OCI-LY7 (cell line): ENCODE measurements at regions not wholly inside any gene's neighbourhood (a gene's known extent, or its start where the extent isn't known, plus 50 kb on each side); places are given as distances from the start of the nearest gene placed in this dataset.

Experiments
- BruUV-seq: library from RNA; stranded (reverse); fragments of 400-500 nt; replicated peaks from 2 replicates; lab custom pipeline; 2021; lab: Mats Ljungman, UMichigan
- CTCF ChIA-PET: fragments of 300-600 bp; sonication (Branson Sonifier 250); formaldehyde crosslinking; loops from one replicate; lab custom pipeline; 2022; ENCODE audit warnings: antibody characterized with exemption; ENCODE audit not compliant: unreplicated experiment; lab: Charles Lee
- POLR2A ChIA-PET: fragments of 300-600 bp; sonication (Branson Sonifier 250); formaldehyde crosslinking; loops from one replicate; lab custom pipeline; 2022; ENCODE audit warnings: antibody characterized with exemption; lab: Charles Lee
- DNase-seq: peaks from one replicate; pipeline ENCODE4 v3.0.0-alpha.2; 2015; ENCODE audit warnings: low spot score
- H2AFZ ChIP-seq: fragments of 200-600 bp; sonication (generic), shearing (Covaris generic); 2 replicates; pipeline ENCODE4 v1.6.1; 2014; ENCODE audit warnings: mild to moderate bottlenecking, antibody characterized with exemption, low read length, moderate library complexity
- H3K27ac ChIP-seq: fragments of 200-600 bp; sonication (generic); 2 replicates; pipeline ENCODE4 v1.5.1; 2014; ENCODE audit warnings: mixed run types, low read depth, mild to moderate bottlenecking, moderate library complexity, low read length, inconsistent platforms; ENCODE audit not compliant: poor library complexity, severe bottlenecking
- H3K36me3 ChIP-seq: fragments of 200-600 bp; sonication (generic); 2 replicates; pipeline ENCODE4 v1.6.1; 2014; ENCODE audit warnings: mild to moderate bottlenecking, antibody characterized with exemption, low read length, moderate library complexity, mixed read lengths; ENCODE audit not compliant: insufficient read depth
- H3K4me1 ChIP-seq: fragments of 200-600 bp; sonication (generic); 2 replicates; pipeline ENCODE4 v1.5.1; 2014; ENCODE audit warnings: mild to moderate bottlenecking, low read length; ENCODE audit not compliant: insufficient read depth, poor library complexity, severe bottlenecking
- H3K4me2 ChIP-seq: fragments of 200-600 bp; sonication (generic); 2 replicates; pipeline ENCODE4 v1.6.1; 2014; ENCODE audit warnings: mild to moderate bottlenecking, low read length
- H3K4me3 ChIP-seq: fragments of 200-600 bp; sonication (generic); 2 replicates; pipeline ENCODE4 v1.5.1; 2014; ENCODE audit warnings: mild to moderate bottlenecking, low read depth, low read length; ENCODE audit not compliant: poor library complexity, severe bottlenecking
- H3K79me2 ChIP-seq: fragments of 200-600 bp; sonication (generic); 2 replicates; pipeline ENCODE4 v1.6.1; 2016; ENCODE audit warnings: low read depth, mild to moderate bottlenecking, low read length, moderate library complexity, mixed read lengths; ENCODE audit not compliant: insufficient read depth
- H3K9me2 ChIP-seq: fragments of 200-600 bp; sonication (generic); 2 replicates; pipeline ENCODE4 v1.6.1; 2016; ENCODE audit warnings: mild to moderate bottlenecking, low read length, mixed read lengths; ENCODE audit not compliant: insufficient read depth
- H3K9me3 ChIP-seq: fragments of 200-600 bp; sonication (generic); 2 replicates; pipeline ENCODE4 v1.6.1; 2014; ENCODE audit warnings: mild to moderate bottlenecking, mixed run types, low read length, mixed read lengths
- H4K20me1 ChIP-seq: fragments of 200-600 bp; sonication (generic); 2 replicates; pipeline ENCODE4 v1.6.1; 2014; ENCODE audit warnings: mild to moderate bottlenecking, antibody characterized with exemption, low read length, moderate library complexity, mixed read lengths; ENCODE audit not compliant: insufficient read depth
- CTCF ChIP-seq: fragments of 200-600 bp; sonication (generic); conservative IDR thresholded peaks from 2 replicates; pipeline ENCODE4 v1.5.1; 2014; ENCODE audit warnings: mild to moderate bottlenecking, antibody characterized with exemption, low read length, moderate library complexity, mixed read lengths
- EZH2phosphoT487 ChIP-seq: fragments of 200-600 bp; sonication (generic); IDR thresholded peaks from 2 replicates; pipeline ENCODE4 v1.6.1; 2018; ENCODE audit warnings: low read depth, borderline replicate concordance, mild to moderate bottlenecking, mixed run types, antibody characterized with exemption, low read length, moderate library complexity, mixed read lengths
- intact Hi-C: fragments of 100-400 bp; cut with micrococcal nuclease; formaldehyde crosslinking; loops from one replicate; pipeline ENCODE4 v1.10.0; 2022; ENCODE audit not compliant: unreplicated experiment

GRCh38 chr13:108475181-108475580 lies 154.2 kb upstream of the MYO16 start:
- no peak for TF ChIP-seq CTCF
- no peak for TF ChIP-seq EZH2phosphoT487
- Histone ChIP-seq H3K4me2 (no peak overlapping the region), H3K27ac (no peak overlapping the region), H2AFZ (no peak overlapping the region), H3K9me2 (no peaks in the 10 kb centered on the region), H3K4me1 (no peaks in the 10 kb centered on the region), H3K36me3 (no peaks in the 10 kb centered on the region), H4K20me1 (no peaks in the 10 kb centered on the region), H3K9me3 (no peaks in the 10 kb centered on the region), H3K4me3 (no peak overlapping the region), H3K79me2 (no peaks in the 10 kb centered on the region)
- no TSS peak for BruUV-seq
- intact Hi-C loops, result no loop called here
- ChIA-PET POLR2A (no interaction called here), CTCF (no interaction called here)
- no peak for DNase-seq

- BruUV-seq, result no TSS peak
Observed at GRCh38 chr13:108477376-108477775, 152.0 kb upstream of the MYO16 start.

More at GRCh38 chr13:108477376-108477775, 152.0 kb upstream of the MYO16 start:
- Histone ChIP-seq H3K36me3 (no peaks in the 10 kb centered on the region), H3K9me3 (no peaks in the 10 kb centered on the region), H2AFZ (no peak overlapping the region), H3K4me3 (no peak overlapping the region), H3K4me2 (no peak overlapping the region), H4K20me1 (no peaks in the 10 kb centered on the region), H3K4me1 (no peaks in the 10 kb centered on the region), H3K27ac (no peak overlapping the region), H3K9me2 (no peaks in the 10 kb centered on the region), H3K79me2 (no peaks in the 10 kb centered on the region)
- TF ChIP-seq CTCF (no peak), EZH2phosphoT487 (no peak)
- ChIA-PET POLR2A (interaction anchor here (0.6 kb wide), 1 partner anchor 1600 kb away, joined by 3 read pairs; no protein-coding TSS in a partner anchor), CTCF (no interaction called here)
- no peak for DNase-seq
- intact Hi-C loops, result no loop called here
